H1 (cell line): ENCODE measurements at regions not wholly inside any gene's neighbourhood (a gene's known extent, or its start where the extent isn't known, plus 50 kb on each side); places are given as distances from the start of the nearest gene placed in this dataset.

Experiments used
- CBX5 ChIP-seq: fragments of 300-800, 300-1000 bp; sonication (generic); IDR thresholded peaks from 2 replicates; pipeline ENCODE4 v1.7.1; 2016; ENCODE audit warnings: antibody characterized with exemption, low read length, low read depth
- HDAC2 ChIP-seq, 2 experiments: fragments of 300-600 bp in 1 of 2; sonication (generic) in 1 of 2; IDR thresholded peaks; 2 replicates each; pipeline ENCODE4 v1.6.1; 2011 to 2012; ENCODE audit warnings: low read depth in 2 of 2, low read length in 2 of 2, mild to moderate bottlenecking in 2 of 2, moderate library complexity in 2 of 2, borderline replicate concordance in 1 of 2, inconsistent platforms in 1 of 2
- NANOG ChIP-seq: IDR thresholded peaks from 2 replicates; pipeline ENCODE4 v1.6.1; 2011; ENCODE audit warnings: low read length, low read depth, mild to moderate bottlenecking, inconsistent platforms; ENCODE audit not compliant: insufficient read depth, poor library complexity, severe bottlenecking
- PHF8 ChIP-seq: fragments of 200-600 bp; sonication (generic); conservative IDR thresholded peaks from 2 replicates; pipeline ENCODE4 v1.7.1; 2012; ENCODE audit warnings: low read depth, mild to moderate bottlenecking, inconsistent platforms, low read length, moderate library complexity
- RAD21 ChIP-seq, 2 experiments: IDR thresholded peaks in 1 of 2; conservative IDR thresholded peaks in 1 of 2; 2 replicates each; pipeline ENCODE4 v1.6.1; 2011; ENCODE audit warnings: low read depth in 2 of 2, low read length in 2 of 2, improper control_type of control experiment in 1 of 2, inconsistent platforms in 1 of 2, mild to moderate bottlenecking in 1 of 2, moderate library complexity in 1 of 2
- TBP ChIP-seq: IDR thresholded peaks from 2 replicates; pipeline ENCODE4 v1.6.1; 2011; ENCODE audit warnings: low read depth, low read length, improper control_type of control experiment
- TEAD4 ChIP-seq: IDR thresholded peaks from 2 replicates; pipeline ENCODE4 v1.6.1; 2012; ENCODE audit warnings: low read depth, low read length, inconsistent platforms, mixed read lengths
- YY1 ChIP-seq: IDR thresholded peaks from 2 replicates; pipeline ENCODE4 v1.6.1; 2011; ENCODE audit warnings: low read depth, mild to moderate bottlenecking, low read length
- TF ChIP-seq, protein P1 (sequence below): fragments of 300-600 bp; sonication (generic); IDR thresholded peaks from 2 replicates; pipeline ENCODE4 v1.7.1; 2012; ENCODE audit warnings: low read length, moderate library complexity, mild to moderate bottlenecking, inconsistent platforms; ENCODE audit not compliant: insufficient replicate concordance
- TF ChIP-seq, protein P2 (sequence below): IDR thresholded peaks from 2 replicates; pipeline ENCODE4 v1.6.1; 2012; ENCODE audit warnings: low read length, inconsistent platforms

DNA sequence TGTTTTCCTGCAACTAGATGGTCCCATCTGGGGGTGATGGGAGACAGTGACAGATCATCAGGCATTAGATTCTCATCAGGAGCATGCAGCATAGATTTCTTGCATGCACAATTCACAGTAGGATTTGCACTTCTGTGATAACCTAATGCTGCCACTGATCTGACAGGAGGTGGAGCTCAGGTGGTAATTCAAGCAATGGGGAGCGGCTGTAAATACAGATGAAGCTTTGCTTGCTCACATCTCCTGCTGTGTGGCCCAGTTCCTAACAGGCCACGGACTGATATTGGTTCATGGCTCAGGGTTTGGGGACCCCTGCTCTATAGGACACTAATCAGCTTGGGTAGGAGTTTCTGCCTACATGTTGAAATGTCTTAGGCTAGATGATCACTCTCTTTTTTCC, 320.0 kb downstream of the PRDM2 start (continued):
- TF ChIP-seq, protein P1, sequence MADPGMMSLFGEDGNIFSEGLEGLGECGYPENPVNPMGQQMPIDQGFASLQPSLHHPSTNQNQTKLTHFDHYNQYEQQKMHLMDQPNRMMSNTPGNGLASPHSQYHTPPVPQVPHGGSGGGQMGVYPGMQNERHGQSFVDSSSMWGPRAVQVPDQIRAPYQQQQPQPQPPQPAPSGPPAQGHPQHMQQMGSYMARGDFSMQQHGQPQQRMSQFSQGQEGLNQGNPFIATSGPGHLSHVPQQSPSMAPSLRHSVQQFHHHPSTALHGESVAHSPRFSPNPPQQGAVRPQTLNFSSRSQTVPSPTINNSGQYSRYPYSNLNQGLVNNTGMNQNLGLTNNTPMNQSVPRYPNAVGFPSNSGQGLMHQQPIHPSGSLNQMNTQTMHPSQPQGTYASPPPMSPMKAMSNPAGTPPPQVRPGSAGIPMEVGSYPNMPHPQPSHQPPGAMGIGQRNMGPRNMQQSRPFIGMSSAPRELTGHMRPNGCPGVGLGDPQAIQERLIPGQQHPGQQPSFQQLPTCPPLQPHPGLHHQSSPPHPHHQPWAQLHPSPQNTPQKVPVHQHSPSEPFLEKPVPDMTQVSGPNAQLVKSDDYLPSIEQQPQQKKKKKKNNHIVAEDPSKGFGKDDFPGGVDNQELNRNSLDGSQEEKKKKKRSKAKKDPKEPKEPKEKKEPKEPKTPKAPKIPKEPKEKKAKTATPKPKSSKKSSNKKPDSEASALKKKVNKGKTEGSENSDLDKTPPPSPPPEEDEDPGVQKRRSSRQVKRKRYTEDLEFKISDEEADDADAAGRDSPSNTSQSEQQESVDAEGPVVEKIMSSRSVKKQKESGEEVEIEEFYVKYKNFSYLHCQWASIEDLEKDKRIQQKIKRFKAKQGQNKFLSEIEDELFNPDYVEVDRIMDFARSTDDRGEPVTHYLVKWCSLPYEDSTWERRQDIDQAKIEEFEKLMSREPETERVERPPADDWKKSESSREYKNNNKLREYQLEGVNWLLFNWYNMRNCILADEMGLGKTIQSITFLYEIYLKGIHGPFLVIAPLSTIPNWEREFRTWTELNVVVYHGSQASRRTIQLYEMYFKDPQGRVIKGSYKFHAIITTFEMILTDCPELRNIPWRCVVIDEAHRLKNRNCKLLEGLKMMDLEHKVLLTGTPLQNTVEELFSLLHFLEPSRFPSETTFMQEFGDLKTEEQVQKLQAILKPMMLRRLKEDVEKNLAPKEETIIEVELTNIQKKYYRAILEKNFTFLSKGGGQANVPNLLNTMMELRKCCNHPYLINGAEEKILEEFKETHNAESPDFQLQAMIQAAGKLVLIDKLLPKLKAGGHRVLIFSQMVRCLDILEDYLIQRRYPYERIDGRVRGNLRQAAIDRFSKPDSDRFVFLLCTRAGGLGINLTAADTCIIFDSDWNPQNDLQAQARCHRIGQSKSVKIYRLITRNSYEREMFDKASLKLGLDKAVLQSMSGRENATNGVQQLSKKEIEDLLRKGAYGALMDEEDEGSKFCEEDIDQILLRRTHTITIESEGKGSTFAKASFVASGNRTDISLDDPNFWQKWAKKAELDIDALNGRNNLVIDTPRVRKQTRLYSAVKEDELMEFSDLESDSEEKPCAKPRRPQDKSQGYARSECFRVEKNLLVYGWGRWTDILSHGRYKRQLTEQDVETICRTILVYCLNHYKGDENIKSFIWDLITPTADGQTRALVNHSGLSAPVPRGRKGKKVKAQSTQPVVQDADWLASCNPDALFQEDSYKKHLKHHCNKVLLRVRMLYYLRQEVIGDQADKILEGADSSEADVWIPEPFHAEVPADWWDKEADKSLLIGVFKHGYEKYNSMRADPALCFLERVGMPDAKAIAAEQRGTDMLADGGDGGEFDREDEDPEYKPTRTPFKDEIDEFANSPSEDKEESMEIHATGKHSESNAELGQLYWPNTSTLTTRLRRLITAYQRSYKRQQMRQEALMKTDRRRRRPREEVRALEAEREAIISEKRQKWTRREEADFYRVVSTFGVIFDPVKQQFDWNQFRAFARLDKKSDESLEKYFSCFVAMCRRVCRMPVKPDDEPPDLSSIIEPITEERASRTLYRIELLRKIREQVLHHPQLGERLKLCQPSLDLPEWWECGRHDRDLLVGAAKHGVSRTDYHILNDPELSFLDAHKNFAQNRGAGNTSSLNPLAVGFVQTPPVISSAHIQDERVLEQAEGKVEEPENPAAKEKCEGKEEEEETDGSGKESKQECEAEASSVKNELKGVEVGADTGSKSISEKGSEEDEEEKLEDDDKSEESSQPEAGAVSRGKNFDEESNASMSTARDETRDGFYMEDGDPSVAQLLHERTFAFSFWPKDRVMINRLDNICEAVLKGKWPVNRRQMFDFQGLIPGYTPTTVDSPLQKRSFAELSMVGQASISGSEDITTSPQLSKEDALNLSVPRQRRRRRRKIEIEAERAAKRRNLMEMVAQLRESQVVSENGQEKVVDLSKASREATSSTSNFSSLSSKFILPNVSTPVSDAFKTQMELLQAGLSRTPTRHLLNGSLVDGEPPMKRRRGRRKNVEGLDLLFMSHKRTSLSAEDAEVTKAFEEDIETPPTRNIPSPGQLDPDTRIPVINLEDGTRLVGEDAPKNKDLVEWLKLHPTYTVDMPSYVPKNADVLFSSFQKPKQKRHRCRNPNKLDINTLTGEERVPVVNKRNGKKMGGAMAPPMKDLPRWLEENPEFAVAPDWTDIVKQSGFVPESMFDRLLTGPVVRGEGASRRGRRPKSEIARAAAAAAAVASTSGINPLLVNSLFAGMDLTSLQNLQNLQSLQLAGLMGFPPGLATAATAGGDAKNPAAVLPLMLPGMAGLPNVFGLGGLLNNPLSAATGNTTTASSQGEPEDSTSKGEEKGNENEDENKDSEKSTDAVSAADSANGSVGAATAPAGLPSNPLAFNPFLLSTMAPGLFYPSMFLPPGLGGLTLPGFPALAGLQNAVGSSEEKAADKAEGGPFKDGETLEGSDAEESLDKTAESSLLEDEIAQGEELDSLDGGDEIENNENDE, result no peak
- TF ChIP-seq TEAD4 (no peak), HDAC2 (IDR thresholded peaks at IDR 0.05; ENCODE audit: borderline replicate concordance in 1 of 2, low read depth in 2 of 2, low read length in 2 of 2) (no peak), CBX5 (no peak), RAD21 (IDR thresholded peaks at IDR 0.05 in 1 of 2, conservative IDR thresholded peaks at IDR 0.05 in 1 of 2; ENCODE audit: low read depth in 2 of 2, low read length in 2 of 2) (no peak), TBP (no peak), YY1 (no peak), PHF8 (no peak), NANOG (no peak)
- TF ChIP-seq, protein P2, sequence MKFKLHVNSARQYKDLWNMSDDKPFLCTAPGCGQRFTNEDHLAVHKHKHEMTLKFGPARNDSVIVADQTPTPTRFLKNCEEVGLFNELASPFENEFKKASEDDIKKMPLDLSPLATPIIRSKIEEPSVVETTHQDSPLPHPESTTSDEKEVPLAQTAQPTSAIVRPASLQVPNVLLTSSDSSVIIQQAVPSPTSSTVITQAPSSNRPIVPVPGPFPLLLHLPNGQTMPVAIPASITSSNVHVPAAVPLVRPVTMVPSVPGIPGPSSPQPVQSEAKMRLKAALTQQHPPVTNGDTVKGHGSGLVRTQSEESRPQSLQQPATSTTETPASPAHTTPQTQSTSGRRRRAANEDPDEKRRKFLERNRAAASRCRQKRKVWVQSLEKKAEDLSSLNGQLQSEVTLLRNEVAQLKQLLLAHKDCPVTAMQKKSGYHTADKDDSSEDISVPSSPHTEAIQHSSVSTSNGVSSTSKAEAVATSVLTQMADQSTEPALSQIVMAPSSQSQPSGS, result no peak
